GM19099 (cell line): ENCODE measurements at regions not wholly inside any gene's neighbourhood (a gene's known extent, or its start where the extent isn't known, plus 50 kb on each side); places are given as distances from the start of the nearest gene placed in this dataset.

Experiments used
- POLR2A ChIP-seq: IDR thresholded peaks from 3 replicates; pipeline ENCODE4 v1.6.1; 2011; ENCODE audit warnings: low read depth; ENCODE audit not compliant: insufficient read length; ENCODE audit errors: extremely low read depth

DNA sequence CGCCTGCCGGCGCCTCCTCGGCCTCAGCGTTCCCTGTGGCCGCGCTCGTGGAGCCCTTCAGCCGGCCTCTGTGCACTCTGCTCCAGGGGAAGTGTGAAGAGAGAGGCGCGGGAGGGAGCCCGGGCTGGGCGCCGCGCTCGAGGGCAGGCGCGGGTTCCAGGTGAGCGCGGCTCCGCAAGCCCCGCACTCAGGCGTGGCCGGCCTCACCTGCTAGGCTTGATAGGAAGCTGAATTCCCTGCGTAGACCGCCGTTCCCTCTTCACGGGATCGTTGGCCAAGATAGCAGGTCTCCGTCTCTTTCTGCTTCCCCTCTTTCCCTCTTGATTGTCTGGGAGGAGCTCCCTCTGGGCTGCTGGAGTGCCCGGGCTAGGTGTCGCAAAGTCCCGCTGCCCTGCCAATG is 89.7 kb downstream of the ASCL4 start:
- no peak for TF ChIP-seq POLR2A

DNA sequence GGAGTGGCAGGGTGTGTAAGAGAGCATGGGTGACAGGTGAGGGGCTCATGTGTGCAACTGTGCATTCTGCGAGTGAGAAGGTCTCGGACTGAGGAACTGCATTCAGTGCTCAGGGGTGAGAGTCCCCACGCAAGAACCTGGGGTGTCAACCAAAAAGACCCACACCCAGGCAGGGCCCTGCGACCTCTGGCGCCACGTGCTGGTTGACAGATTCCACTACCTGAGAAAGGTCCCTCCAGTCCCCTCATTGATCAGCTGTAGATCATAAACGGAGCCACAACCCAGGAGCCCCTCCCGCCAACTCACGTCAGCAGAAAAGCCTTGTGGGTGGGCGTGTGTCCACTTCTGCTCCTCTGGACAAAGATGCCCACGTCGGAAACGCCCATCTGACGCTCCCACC is 98.7 kb downstream of the ASCL4 start:
- no peak for TF ChIP-seq POLR2A

GRCh38 chr12:107875786-107876185 is 101.3 kb downstream of the ASCL4 start:
- no peak for TF ChIP-seq POLR2A

DNA sequence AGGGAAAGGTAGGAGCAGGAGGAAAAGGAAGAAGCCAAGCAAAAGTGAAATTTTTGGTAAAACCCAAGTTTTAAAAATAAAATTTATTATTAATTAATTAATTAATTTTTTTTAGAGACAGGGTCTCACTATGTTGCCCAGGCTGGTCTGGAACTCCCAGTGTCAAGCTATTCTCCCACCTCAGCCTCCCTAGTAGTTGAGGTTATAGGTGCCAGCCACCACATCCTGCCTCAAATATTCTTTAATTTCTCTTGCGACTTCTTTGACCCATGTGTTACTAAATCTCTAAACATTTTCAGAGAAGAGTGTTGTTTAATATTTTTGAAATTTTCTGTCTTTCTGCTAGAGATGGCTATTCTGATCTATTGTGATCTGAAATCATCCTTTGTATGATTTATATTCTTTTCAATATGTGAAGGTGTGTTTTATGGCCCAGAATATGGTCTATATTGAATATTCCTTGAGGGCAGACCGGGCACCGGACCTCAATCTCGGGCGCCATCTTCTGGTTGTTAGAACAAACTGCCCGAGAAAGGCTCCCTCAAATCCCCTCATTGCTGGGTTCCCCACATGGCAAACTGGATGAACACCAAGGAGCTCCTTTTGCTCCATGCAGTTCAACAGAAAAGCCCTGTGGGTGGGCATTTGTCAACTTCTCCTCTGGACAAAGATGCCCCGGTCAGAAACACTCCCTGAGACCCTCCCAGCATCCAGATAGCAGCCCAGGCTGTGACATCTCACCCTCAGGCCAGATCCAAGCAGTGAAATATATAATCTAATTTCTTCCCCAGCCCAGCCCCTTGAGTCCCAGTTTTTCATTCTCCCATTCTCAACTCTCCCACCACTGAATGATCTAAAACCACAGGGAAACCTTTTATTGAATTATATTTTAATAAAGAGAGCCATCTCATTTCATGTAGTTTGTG is 110.5 kb downstream of the ASCL4 start:
- TF ChIP-seq POLR2A = no peak

GRCh38 chr12:107888789-107889188 is 114.3 kb downstream of the ASCL4 start:
- no peak for TF ChIP-seq POLR2A

- TF ChIP-seq POLR2A = no peak
These were observed 117.5 kb downstream of the ASCL4 start for GRCh38 chr12:107891967-107892366.

- no peak for TF ChIP-seq POLR2A
These were observed 120.1 kb downstream of the ASCL4 start for GRCh38 chr12:107894589-107894988.

DNA sequence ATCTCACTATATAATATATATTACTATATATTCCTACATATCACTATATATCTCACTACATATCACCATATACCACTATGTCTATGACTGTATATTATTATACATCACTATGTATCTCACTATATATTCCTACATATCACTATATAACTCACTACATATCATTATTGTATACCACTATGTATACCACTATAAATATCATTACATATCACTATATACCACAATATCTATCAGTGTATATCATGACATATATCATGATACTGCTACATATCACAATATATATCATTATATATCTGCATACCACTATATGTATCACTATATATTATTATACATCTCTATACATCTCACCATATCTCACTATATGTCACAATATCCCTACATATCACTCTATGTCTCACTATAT is 121.5 kb downstream of the ASCL4 start:
- TF ChIP-seq POLR2A = no peak

DNA sequence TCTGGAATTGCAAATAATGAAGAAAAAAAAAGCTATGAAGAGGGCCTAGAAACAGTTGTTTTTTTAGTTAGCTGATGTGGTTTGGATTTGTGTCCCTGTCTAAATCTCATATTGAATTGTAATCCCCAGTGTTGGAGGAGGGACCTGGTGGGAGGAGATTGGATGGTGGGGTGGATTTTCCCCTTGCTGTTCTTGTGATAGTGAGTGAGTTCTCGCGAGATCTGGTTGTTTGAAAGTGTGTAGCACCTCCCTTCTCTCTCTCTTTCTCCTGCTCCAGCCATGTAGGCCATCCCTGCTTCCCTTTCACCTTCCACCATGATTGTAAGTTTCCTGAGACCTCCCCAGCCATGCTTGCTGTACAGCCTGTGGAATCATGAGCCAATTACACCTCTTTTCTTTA is 126.1 kb downstream of the ASCL4 start:
- no peak for TF ChIP-seq POLR2A

GRCh38 chr12:107903341-107904061 is 129.0 kb downstream of the ASCL4 start:
- TF ChIP-seq POLR2A = peak; percentile 43

DNA sequence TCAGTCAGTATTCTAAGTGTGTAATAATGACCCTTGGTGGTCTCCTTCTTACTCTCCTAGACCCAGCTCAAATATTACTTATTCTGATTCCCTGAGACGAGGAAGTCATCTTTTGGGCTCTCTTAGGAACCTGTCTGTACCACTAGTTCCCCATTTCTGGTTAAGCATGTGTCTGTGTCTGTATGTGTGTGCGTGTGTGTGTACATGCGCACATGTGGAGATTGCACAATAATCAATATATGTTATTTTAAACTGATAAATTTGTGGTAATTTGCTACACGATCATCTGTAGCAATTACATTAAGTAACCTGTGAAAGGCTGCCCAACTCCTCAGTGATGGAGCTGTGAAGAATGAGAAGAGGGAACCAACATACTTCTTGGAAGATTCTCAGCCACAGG is 132.2 kb downstream of the ASCL4 start:
- TF ChIP-seq POLR2A = no peak

DNA sequence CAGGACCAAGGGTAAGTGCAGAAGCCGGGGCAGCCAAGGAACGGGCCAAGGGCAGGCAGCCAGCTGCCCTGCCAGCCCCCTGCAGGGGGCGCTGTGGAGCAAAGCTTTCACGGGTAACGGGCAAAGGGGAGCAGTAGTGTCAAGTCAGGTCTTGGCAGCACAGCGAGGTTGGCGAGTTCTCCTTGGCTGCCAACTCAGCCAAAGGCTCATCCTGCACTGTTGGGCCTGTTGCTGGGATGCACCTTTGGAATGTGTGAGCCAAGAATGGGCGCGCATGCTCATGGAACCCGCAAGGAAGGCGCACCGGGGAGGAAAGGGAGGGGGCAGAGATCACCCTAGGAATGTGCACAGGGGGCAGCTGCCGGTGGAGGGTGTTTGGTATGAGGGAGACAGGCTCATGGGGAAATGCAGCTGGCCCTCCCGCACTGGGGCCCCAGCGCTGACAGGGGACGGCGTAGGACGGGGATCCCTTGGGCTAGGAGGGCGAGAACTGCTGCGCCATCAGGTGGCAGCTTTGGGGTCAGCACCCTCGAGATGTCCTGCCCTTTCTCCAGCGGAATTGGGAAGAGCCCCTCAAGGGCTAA is 138.0 kb downstream of the ASCL4 start:
- TF ChIP-seq POLR2A = no peak

- TF ChIP-seq POLR2A = no peak
These were observed 140.0 kb downstream of the ASCL4 start for GRCh38 chr12:107914460-107914977.

- TF ChIP-seq POLR2A = no peak
These were observed 143.7 kb downstream of the ASCL4 start for GRCh38 chr12:107917912-107918800.
